H9 (cell line): ENCODE measurements at regions not wholly inside any gene's neighbourhood (a gene's known extent, or its start where the extent isn't known, plus 50 kb on each side); places are given as distances from the start of the nearest gene placed in this dataset.

Experiments used
- DNase-seq: peaks from one replicate; pipeline ENCODE4 v3.0.0-alpha.2; 2017
- H2AFZ ChIP-seq: one replicate; pipeline ENCODE4 v1.6.1; 2013; ENCODE audit warnings: mild to moderate bottlenecking, low read length, control low read depth, moderate library complexity
- H2AK5ac ChIP-seq: 2 replicates; pipeline ENCODE4 v1.6.1; 2013; ENCODE audit warnings: low read length, control low read depth, mixed read lengths; ENCODE audit not compliant: insufficient read length
- H2BK120ac ChIP-seq: one replicate; pipeline ENCODE4 v1.6.1; 2013; ENCODE audit warnings: low read depth, mild to moderate bottlenecking, low read length, control low read depth, inconsistent platforms; ENCODE audit not compliant: poor library complexity, severe bottlenecking
- H2BK12ac ChIP-seq: 2 replicates; pipeline ENCODE4 v1.6.1; 2013; ENCODE audit warnings: low read length, control low read depth, mixed read lengths, low read depth; ENCODE audit not compliant: insufficient read length
- H2BK15ac ChIP-seq: 2 replicates; pipeline ENCODE4 v1.6.1; 2013; ENCODE audit warnings: low read depth, low read length, control low read depth
- H2BK20ac ChIP-seq: one replicate; pipeline ENCODE4 v1.6.1; 2013; ENCODE audit warnings: low read depth, mild to moderate bottlenecking, low read length, control low read depth, inconsistent platforms; ENCODE audit not compliant: poor library complexity, severe bottlenecking
- H2BK5ac ChIP-seq: 2 replicates; pipeline ENCODE4 v1.6.1; 2013; ENCODE audit warnings: low read length, control low read depth, mixed read lengths; ENCODE audit not compliant: insufficient read length
- H3K14ac ChIP-seq: 2 replicates; pipeline ENCODE4 v1.6.1; 2013; ENCODE audit warnings: low read length, control low read depth; ENCODE audit not compliant: insufficient read depth
- H3K18ac ChIP-seq: 2 replicates; pipeline ENCODE4 v1.6.1; 2013; ENCODE audit warnings: low read depth, mild to moderate bottlenecking, mixed read lengths, low read length, control low read depth; ENCODE audit not compliant: insufficient read length
- H3K23ac ChIP-seq: 2 replicates; pipeline ENCODE4 v1.6.1; 2013; ENCODE audit warnings: low read length, control low read depth, mixed read lengths, low read depth; ENCODE audit not compliant: insufficient read length
- H3K23me2 ChIP-seq: 2 replicates; pipeline ENCODE4 v1.6.1; 2013; ENCODE audit warnings: low read depth, mild to moderate bottlenecking, mixed read lengths, low read length, control low read depth; ENCODE audit not compliant: insufficient read length, poor library complexity, severe bottlenecking
- H3K27ac ChIP-seq: 2 replicates; pipeline ENCODE4 v1.5.1; 2013; ENCODE audit warnings: low read length, control low read depth, mixed read lengths, low read depth; ENCODE audit not compliant: insufficient read length
- H3K27me3 ChIP-seq: 2 replicates; pipeline ENCODE4 v1.6.1; 2013; ENCODE audit warnings: low read length, control low read depth, inconsistent platforms; ENCODE audit not compliant: insufficient read depth
- H3K4ac ChIP-seq: 2 replicates; pipeline ENCODE4 v1.6.1; 2013; ENCODE audit warnings: low read depth, mild to moderate bottlenecking, control low read depth, inconsistent platforms, low read length, moderate library complexity
- H3K4me1 ChIP-seq: 2 replicates; pipeline ENCODE4 v1.6.1; 2013; ENCODE audit warnings: low read length, control low read depth, inconsistent platforms; ENCODE audit not compliant: insufficient read depth
- H3K4me2 ChIP-seq: 2 replicates; pipeline ENCODE4 v1.6.1; 2013; ENCODE audit warnings: low read length, control low read depth, mixed read lengths; ENCODE audit not compliant: insufficient read length, insufficient read depth
- H3K56ac ChIP-seq: 2 replicates; pipeline ENCODE4 v1.6.1; 2013; ENCODE audit warnings: low read depth, mild to moderate bottlenecking, mixed read lengths, low read length, control low read depth; ENCODE audit not compliant: insufficient read length
- H3K79me1 ChIP-seq: 2 replicates; pipeline ENCODE4 v1.6.1; 2013; ENCODE audit warnings: low read depth, mild to moderate bottlenecking, moderate library complexity, low read length, control low read depth, inconsistent platforms; ENCODE audit not compliant: insufficient read depth, poor library complexity, severe bottlenecking
- H3K79me2 ChIP-seq: 2 replicates; pipeline ENCODE4 v1.6.1; 2013; ENCODE audit warnings: low read length, control low read depth, inconsistent platforms; ENCODE audit not compliant: insufficient read depth
- H3K9ac ChIP-seq: 2 replicates; pipeline ENCODE4 v1.6.1; 2013; ENCODE audit warnings: low read length, control low read depth, mixed read lengths; ENCODE audit not compliant: insufficient read length; ENCODE audit errors: extremely low read depth
- H3K9me3 ChIP-seq: one replicate; pipeline ENCODE4 v1.6.1; 2013; ENCODE audit warnings: low read depth, low read length, inconsistent platforms; ENCODE audit not compliant: control insufficient read depth
- H3T11ph ChIP-seq: one replicate; pipeline ENCODE4 v1.6.1; 2013; ENCODE audit warnings: mild to moderate bottlenecking, low read length, control low read depth, inconsistent platforms
- H4K20me1 ChIP-seq: one replicate; pipeline ENCODE4 v1.6.1; 2013; ENCODE audit not compliant: control insufficient read depth, insufficient read length, insufficient read depth
- H4K5ac ChIP-seq: 2 replicates; pipeline ENCODE4 v1.6.1; 2013; ENCODE audit warnings: low read depth, mild to moderate bottlenecking, mixed read lengths, low read length, control low read depth; ENCODE audit not compliant: insufficient read length
- H4K8ac ChIP-seq: replicated peaks from 2 replicates; pipeline ENCODE4 v1.6.1; 2013; ENCODE audit warnings: low read length, control low read depth, mixed read lengths, low read depth; ENCODE audit not compliant: insufficient read length
- H4K91ac ChIP-seq: 2 replicates; pipeline ENCODE4 v1.6.1; 2013; ENCODE audit warnings: low read depth, mild to moderate bottlenecking, moderate library complexity, mixed read lengths, low read length, control low read depth; ENCODE audit not compliant: insufficient read length
- H3K27ac Mint-ChIP-seq, 3 experiments: 2 replicates in 2 of 3; 3 replicates in 1 of 3; pipeline ENCODE4 v1.8.0; 2020 to 2021; ENCODE audit warnings: mixed read lengths in 3 of 3, mild to moderate bottlenecking in 1 of 3, moderate library complexity in 1 of 3
- H3K27me3 Mint-ChIP-seq: 2 replicates; pipeline ENCODE4 v1.8.0; 2021; ENCODE audit warnings: low read depth, mild to moderate bottlenecking, moderate library complexity, mixed read lengths
- H3K36me3 Mint-ChIP-seq, 3 experiments: 2 replicates in 2 of 3; 3 replicates in 1 of 3; pipeline ENCODE4 v1.8.0; 2020 to 2021; ENCODE audit warnings: low read depth in 3 of 3, mixed read lengths in 3 of 3; ENCODE audit not compliant: insufficient read depth in 1 of 3
- H3K4me1 Mint-ChIP-seq, 2 experiments: 2 replicates each; pipeline ENCODE4 v1.8.0; 2020; ENCODE audit warnings: mixed read lengths in 2 of 2
- H3K4me3 Mint-ChIP-seq, 2 experiments: 2 replicates in 1 of 2; 3 replicates in 1 of 2; pipeline ENCODE4 v1.8.0; 2020 to 2021; ENCODE audit warnings: mild to moderate bottlenecking in 2 of 2, mixed read lengths in 2 of 2, moderate library complexity in 1 of 2
- H3K9me3 Mint-ChIP-seq, 2 experiments: 2 replicates in 1 of 2; 3 replicates in 1 of 2; pipeline ENCODE4 v1.8.0; 2020; ENCODE audit warnings: mild to moderate bottlenecking in 2 of 2, mixed read lengths in 2 of 2, moderate library complexity in 1 of 2
- WGBS: extraction: QIAGEN DNeasy Blood & Tissue Kit; methylation state at CpG from one replicate; pipeline ENCODE4 v1.1.7; 2013; ENCODE audit warnings: missing lambda C conversion rate, low lambda C conversion rate, mixed read lengths; ENCODE audit not compliant: insufficient read length; ENCODE audit errors: extremely low coverage; 5-methylcytosine and 5-hydroxymethylcytosine counted together
- TF ChIP-seq, protein P1 (sequence below): fragments of 200-600 bp; sonication (generic); conservative IDR thresholded peaks from 3 replicates; pipeline ENCODE4 v1.8.0; 2021; ENCODE audit warnings: antibody characterized with exemption, mild to moderate bottlenecking

DNA sequence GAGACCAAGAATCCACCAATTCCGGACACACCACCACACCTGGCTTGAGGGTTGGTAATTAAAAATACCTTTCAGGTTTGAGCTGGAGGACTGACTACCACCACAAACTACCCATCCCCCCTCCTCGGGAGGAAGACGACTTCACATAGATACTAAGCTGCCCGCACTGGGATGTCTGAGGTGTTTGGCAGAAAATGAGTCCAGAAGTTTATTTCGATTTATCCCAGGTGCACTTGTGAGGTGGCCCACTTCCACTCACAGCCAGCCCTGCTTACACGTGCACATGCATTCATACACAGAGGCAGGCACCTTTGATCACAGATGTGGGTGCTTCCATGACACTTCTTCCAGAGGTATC, 187.1 kb downstream of the ID4 start:
- no peak overlapping the region for H2BK5ac ChIP-seq
- Mint-ChIP-seq H3K27ac (no peak overlapping the region), H3K9me3 (no peaks in the 10 kb centered on the region), H3K27me3 (no peaks in the 10 kb centered on the region), H3K36me3 (peaks cover 0 to 2% (median 0%) of the 10 kb centered on the region in 3 experiments; a peak in 2 of 7 replicates), H3K4me3 (no peak overlapping the region), H3K4me1 (peaks cover 3 to 5% of the 10 kb centered on the region in 2 experiments; a peak in 1 of 4 replicates)
- DNase-seq = no peak
- no peak overlapping the region for H2BK15ac ChIP-seq
- H3K23me2 ChIP-seq = no peaks in the 10 kb centered on the region
- no peaks in the 10 kb centered on the region for H3K79me2 ChIP-seq
- no peak overlapping the region for H4K91ac ChIP-seq
- no peak overlapping the region for H3K9ac ChIP-seq
- H2BK120ac ChIP-seq = no peak overlapping the region
- no peak overlapping the region for H4K5ac ChIP-seq
- no peak overlapping the region for H3K4me2 ChIP-seq
- H4K8ac ChIP-seq = no peak overlapping the region
- H4K20me1 ChIP-seq = no peaks in the 10 kb centered on the region
- H3K14ac ChIP-seq = no peak overlapping the region
- no CpG with 5 or more reads among the region's 6 CpGs for WGBS
- no peak overlapping the region for H3K18ac ChIP-seq
- no peak overlapping the region for H3K23ac ChIP-seq
- no peak overlapping the region for H3T11ph ChIP-seq
- TF ChIP-seq, protein P1, sequence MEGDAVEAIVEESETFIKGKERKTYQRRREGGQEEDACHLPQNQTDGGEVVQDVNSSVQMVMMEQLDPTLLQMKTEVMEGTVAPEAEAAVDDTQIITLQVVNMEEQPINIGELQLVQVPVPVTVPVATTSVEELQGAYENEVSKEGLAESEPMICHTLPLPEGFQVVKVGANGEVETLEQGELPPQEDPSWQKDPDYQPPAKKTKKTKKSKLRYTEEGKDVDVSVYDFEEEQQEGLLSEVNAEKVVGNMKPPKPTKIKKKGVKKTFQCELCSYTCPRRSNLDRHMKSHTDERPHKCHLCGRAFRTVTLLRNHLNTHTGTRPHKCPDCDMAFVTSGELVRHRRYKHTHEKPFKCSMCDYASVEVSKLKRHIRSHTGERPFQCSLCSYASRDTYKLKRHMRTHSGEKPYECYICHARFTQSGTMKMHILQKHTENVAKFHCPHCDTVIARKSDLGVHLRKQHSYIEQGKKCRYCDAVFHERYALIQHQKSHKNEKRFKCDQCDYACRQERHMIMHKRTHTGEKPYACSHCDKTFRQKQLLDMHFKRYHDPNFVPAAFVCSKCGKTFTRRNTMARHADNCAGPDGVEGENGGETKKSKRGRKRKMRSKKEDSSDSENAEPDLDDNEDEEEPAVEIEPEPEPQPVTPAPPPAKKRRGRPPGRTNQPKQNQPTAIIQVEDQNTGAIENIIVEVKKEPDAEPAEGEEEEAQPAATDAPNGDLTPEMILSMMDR = no peak
- H2BK20ac ChIP-seq = no peak overlapping the region
- no peak overlapping the region for H2BK12ac ChIP-seq
- no peaks in the 10 kb centered on the region for H3K9me3 ChIP-seq
- H2AFZ ChIP-seq = no peak overlapping the region
- H3K4ac ChIP-seq = no peak overlapping the region
- H2AK5ac ChIP-seq = no peak overlapping the region
- H3K27ac ChIP-seq = no peak overlapping the region
- no peaks in the 10 kb centered on the region for H3K79me1 ChIP-seq
- no peaks in the 10 kb centered on the region for H3K4me1 ChIP-seq
- no peak overlapping the region for H3K56ac ChIP-seq
- no peaks in the 10 kb centered on the region for H3K27me3 ChIP-seq
